ENCODE measurements at regions not wholly inside any gene's neighbourhood (a gene's known extent, or its start where the extent isn't known, plus 50 kb on each side); places are given as distances from the start of the nearest gene placed in this dataset.
"Not testable (repeated sequence)": the region's sequence is repeated elsewhere in the genome, so short reads cannot be mapped to it uniquely, and the experiment has no call there.

GRCh38 chr12:67086116-67086515 is 183.0 kb upstream of the CAND1 start:
- TF ChIP-seq CTCF (IDR thresholded peaks at IDR 0.05; ENCODE audit: low read depth, low read length) = no peak
- no peak for DNase-seq (ENCODE audit: extremely low read depth, low read depth)

GRCh38 chr12:67088401-67089118 is 180.6 kb upstream of the CAND1 start:
- DNase-seq (ENCODE audit: extremely low read depth, low read depth) = no peak
- no peak for TF ChIP-seq CTCF (IDR thresholded peaks at IDR 0.05; ENCODE audit: low read depth, low read length)

DNA sequence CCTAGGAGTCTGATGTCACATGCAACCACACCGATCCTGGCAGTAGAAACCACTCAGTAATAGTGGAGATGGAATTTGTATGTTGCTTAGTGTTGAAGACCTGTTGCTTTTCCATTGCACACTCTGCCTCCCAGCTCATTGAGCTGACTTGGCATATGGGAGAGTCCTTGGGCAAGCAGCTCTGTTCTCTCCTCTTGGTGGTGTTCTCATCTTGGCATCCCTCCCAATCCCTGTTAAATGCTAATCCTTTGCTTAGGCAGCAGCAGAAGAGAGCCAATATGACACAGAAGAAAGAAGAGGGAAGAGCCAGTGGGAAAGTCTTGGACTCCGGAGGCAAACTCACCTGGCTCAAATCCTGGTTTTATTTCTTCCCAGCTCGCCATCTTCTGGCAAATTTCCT is 178.0 kb upstream of the CAND1 start:
- DNase-seq (ENCODE audit: extremely low read depth, low read depth) = no peak
- TF ChIP-seq CTCF (IDR thresholded peaks at IDR 0.05; ENCODE audit: low read depth, low read length) = no peak

DNA sequence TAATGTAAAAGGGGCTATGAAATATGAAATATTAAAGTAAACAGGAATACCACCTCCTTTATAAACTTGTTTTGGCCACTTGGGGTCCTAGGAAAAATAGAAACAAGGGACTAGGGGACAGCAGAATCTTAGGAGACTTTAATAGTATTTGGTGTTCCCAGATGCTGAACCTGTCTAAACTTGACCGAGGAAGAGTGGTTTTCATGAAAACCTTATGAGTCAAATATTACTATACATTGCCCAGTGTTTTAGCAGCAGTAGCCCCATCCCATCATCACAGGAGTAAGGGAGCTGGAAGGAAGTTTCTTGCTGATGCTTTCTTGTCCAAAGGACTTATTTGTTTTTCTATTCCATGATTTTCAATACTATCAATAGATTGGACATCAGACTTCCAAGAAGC is 177.5 kb upstream of the CAND1 start:
- no peak for DNase-seq (ENCODE audit: extremely low read depth, low read depth)
- TF ChIP-seq CTCF (IDR thresholded peaks at IDR 0.05; ENCODE audit: low read depth, low read length) = no peak

GRCh38 chr12:67092934-67093333 is 176.2 kb upstream of the CAND1 start:
- not testable (repeated sequence) for DNase-seq (ENCODE audit: extremely low read depth, low read depth)

- no peak for TF ChIP-seq CTCF (IDR thresholded peaks at IDR 0.05; ENCODE audit: low read depth, low read length)
- no peak for DNase-seq (ENCODE audit: extremely low read depth, low read depth)
These were observed 172.4 kb upstream of the CAND1 start for GRCh38 chr12:67096533-67097318.

GRCh38 chr12:67099858-67100257 is 169.3 kb upstream of the CAND1 start:
- TF ChIP-seq CTCF (IDR thresholded peaks at IDR 0.05; ENCODE audit: low read depth, low read length) = no peak
- DNase-seq (ENCODE audit: extremely low read depth, low read depth) = no peak
